Lower lobe of right lung (tissue), 2 donors: ENCODE measurements at regions not wholly inside any gene's neighbourhood (a gene's known extent, or its start where the extent isn't known, plus 50 kb on each side); places are given as distances from the start of the nearest gene placed in this dataset.

Source experiments
- ATAC-seq, 2 donors: fragments of 200-7000 bp; cut with Tn5 transposase; one replicate each; pipeline ENCODE4 v1.9.1; 2020 to 2022; ENCODE audit warnings: mild to moderate bottlenecking in 2 of 2, moderate library complexity in 2 of 2
- DNase-seq: peaks from one replicate; pipeline ENCODE4 v3.0.0-alpha.2; 2020
- H3K27ac ChIP-seq: fragments of 200-600 bp; one replicate; pipeline ENCODE4 v1.8.0; 2022
- H3K27me3 ChIP-seq: fragments of 200-600 bp; one replicate; pipeline ENCODE4 v1.8.0; 2022; ENCODE audit warnings: low read depth
- H3K36me3 ChIP-seq: fragments of 200-600 bp; one replicate; pipeline ENCODE4 v1.8.0; 2022; ENCODE audit warnings: mild to moderate bottlenecking
- H3K4me1 ChIP-seq: fragments of 200-600 bp; one replicate; pipeline ENCODE4 v1.8.0; 2022
- H3K4me3 ChIP-seq: fragments of 200-600 bp; one replicate; pipeline ENCODE4 v1.8.0; 2022; ENCODE audit warnings: mild to moderate bottlenecking
- H3K9me3 ChIP-seq: fragments of 200-600 bp; one replicate; pipeline ENCODE4 v1.8.0; 2022
- CTCF ChIP-seq: fragments of 200-600 bp; IDR thresholded peaks from one replicate; pipeline ENCODE4 v1.8.0; 2022; ENCODE audit warnings: antibody characterized with exemption, mild to moderate bottlenecking
- intact Hi-C: fragments of 100-400 bp; cut with DNase I; formaldehyde crosslinking; loops from one replicate; pipeline ENCODE4 v1.11.0; 2022
- donor health status: DM: no; HTN: yes; CAD: no; lungs with severe emphysema.

DNA sequence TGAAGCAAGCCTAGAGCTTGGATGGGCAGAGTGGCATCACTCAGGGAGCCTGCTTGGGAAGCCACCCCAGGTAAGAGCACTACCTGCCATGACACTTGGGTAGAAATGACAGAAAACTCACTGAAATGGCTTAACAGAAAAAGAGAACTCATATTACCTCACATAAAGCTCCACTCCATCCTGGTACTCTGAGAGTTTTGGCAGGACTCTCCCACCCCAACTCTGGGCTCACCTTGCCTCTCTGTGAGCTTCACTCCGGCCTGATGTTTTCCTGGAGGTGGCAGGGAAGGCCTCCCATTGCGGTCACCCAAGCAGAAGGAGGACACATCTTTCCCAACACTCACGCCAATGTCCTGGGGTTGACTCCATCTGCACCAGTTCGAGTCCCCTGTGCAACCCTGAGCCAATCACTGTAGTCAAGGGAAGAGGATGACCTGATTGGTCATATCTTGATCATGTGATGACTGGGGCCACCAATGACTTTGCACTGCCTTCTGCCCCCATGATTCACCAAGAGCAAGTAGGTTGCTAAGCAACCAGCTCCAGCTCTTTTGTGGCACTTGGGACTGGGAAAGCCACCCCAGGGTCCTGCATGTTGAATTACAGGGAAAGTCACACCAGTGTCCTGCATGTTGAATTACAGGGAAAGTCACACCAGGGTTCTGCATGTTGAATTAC, 446.1 kb upstream of the SULF2 start:
- no peak overlapping the region for H3K4me3 ChIP-seq
- intact Hi-C loops, result no loop called here
- DNase-seq, result no peak
- no peak for TF ChIP-seq CTCF
- no peaks in the 10 kb centered on the region for H3K4me1 ChIP-seq
- H3K9me3 ChIP-seq, result no peaks in the 10 kb centered on the region
- no peak for ATAC-seq
- H3K27me3 ChIP-seq, result no peaks in the 10 kb centered on the region
- H3K27ac ChIP-seq, result no peak overlapping the region
- no peaks in the 10 kb centered on the region for H3K36me3 ChIP-seq

GRCh38 chr20:48230216-48230615, 444.9 kb upstream of the SULF2 start:
- H3K4me3 ChIP-seq, result no peak overlapping the region
- TF ChIP-seq CTCF, result no peak
- no peaks in the 10 kb centered on the region for H3K9me3 ChIP-seq
- intact Hi-C loops, result no loop called here
- ATAC-seq (no peak), DNase-seq (no peak)
- no peak overlapping the region for H3K27ac ChIP-seq
- H3K4me1 ChIP-seq, result no peaks in the 10 kb centered on the region
- H3K36me3 ChIP-seq, result no peaks in the 10 kb centered on the region
- no peaks in the 10 kb centered on the region for H3K27me3 ChIP-seq

DNA sequence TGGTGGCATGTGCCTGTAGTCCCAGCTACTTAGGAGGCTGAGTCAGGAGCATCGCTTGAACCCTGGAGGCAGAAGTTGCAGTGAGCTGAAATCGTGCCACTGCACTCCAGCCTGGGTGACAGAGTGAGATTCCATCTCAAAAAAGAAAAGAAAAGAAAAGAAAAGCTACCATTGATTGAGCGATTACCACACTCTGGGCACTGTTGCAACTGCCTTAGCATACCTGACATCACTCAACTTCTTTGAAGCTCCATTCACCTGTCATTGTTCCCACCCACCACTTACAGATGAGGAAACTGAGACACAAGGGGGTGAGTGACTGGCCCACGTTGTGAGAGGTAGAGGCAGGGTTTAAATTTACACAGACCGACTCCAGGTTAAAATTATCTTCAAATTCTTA, 442.1 kb upstream of the SULF2 start:
- Histone ChIP-seq H3K27me3 (no peaks in the 10 kb centered on the region), H3K36me3 (no peaks in the 10 kb centered on the region), H3K4me3 (no peak overlapping the region), H3K27ac (no peak overlapping the region), H3K9me3 (no peaks in the 10 kb centered on the region), H3K4me1 (no peaks in the 10 kb centered on the region)
- intact Hi-C loops, result no loop called here
- no peak for DNase-seq
- TF ChIP-seq CTCF, result no peak
- no peak for ATAC-seq

- ATAC-seq, result no peak
- H3K4me1 ChIP-seq, result no peaks in the 10 kb centered on the region
- no peaks in the 10 kb centered on the region for H3K9me3 ChIP-seq
- no peak overlapping the region for H3K4me3 ChIP-seq
- H3K27ac ChIP-seq, result no peak overlapping the region
- H3K27me3 ChIP-seq, result no peaks in the 10 kb centered on the region
- no peaks in the 10 kb centered on the region for H3K36me3 ChIP-seq
- TF ChIP-seq CTCF, result no peak
- no peak for DNase-seq
- intact Hi-C loops, result no loop called here
Observed at GRCh38 chr20:48226642-48227041, 441.4 kb upstream of the SULF2 start.

DNA sequence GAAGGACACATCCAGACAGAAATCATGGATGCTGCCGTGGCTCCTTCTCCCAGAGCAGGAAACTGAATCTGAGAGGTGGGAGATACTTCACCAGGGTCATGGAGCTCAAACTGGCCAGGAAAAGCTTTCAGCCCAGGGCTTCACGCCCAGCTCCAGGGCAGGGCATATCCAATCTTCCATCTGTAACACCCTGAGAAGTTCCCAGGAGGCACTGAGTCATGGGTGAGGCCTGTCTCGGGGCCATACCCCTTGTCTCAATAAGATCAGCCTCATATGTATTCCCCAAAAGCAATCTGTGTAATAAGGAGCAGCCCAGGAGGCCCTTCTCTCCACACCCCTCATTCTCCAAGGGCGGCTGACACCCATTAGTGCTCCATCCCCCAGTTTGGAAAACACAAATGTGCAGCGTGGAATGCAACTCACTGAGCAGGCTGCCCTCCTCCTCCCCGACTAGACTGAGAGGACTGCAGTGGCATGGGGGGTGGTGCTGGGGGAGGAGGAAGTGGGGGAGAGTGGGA, 439.3 kb upstream of the SULF2 start:
- H3K4me1 ChIP-seq, result no peaks in the 10 kb centered on the region
- ATAC-seq, result no peak

More for the DNA sequence above, 439.3 kb upstream of the SULF2 start:
- no peak for DNase-seq
- no peak for TF ChIP-seq CTCF
- intact Hi-C loops, result no loop called here
- Histone ChIP-seq H3K27ac (no peak overlapping the region), H3K9me3 (no peaks in the 10 kb centered on the region), H3K36me3 (no peaks in the 10 kb centered on the region), H3K4me3 (no peak overlapping the region), H3K27me3 (no peaks in the 10 kb centered on the region)
